Eye (tissue), 1 donor: ENCODE measurements at regions not wholly inside any gene's neighbourhood (a gene's known extent, or its start where the extent isn't known, plus 50 kb on each side); places are given as distances from the start of the nearest gene placed in this dataset.

Experiments used
- DNase-seq: peaks from one replicate; pipeline ENCODE4 v3.0.0-alpha.2; 2015

DNA sequence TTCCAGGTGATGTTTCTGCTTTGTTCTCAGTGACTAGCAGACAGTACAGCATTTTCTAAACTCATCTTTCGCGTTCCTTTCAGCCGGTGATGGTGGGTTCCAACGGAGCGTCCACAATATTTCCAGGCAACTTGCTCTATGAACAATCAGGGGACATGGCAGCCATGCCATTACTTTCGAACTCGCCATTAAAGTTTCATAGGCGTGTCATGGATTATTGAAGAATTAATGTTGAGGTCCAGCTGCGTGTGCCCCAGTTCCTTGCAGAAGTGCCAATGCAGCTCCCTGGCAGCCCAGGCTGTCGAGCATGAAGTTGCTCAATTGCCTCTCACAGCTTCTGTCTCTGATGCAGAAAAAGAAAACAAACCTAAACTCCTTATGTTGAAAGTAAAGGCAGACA is 262.2 kb downstream of the IRX2 start:
- DNase-seq = peak; percentile 81

DNA sequence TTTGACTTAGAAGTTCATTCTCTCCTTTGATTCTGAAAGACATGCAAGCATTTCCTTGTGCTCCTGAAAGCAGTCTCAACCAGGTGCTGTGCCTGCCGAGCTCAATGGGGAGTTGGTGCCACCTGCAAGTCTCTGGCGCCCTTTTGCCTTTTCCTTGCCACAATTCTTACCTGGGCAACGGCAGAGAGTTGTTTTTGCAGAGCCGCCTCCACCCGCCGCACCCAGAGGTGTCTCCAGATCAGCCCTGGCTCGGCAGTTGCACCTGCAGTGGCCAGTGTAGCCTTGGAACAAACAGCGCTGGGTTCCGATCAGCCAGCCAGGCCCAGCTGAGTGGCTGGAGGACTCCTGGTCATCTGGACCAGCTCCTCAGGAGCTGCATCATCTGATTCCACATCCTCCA is 262.9 kb downstream of the IRX2 start:
- no peak for DNase-seq

DNA sequence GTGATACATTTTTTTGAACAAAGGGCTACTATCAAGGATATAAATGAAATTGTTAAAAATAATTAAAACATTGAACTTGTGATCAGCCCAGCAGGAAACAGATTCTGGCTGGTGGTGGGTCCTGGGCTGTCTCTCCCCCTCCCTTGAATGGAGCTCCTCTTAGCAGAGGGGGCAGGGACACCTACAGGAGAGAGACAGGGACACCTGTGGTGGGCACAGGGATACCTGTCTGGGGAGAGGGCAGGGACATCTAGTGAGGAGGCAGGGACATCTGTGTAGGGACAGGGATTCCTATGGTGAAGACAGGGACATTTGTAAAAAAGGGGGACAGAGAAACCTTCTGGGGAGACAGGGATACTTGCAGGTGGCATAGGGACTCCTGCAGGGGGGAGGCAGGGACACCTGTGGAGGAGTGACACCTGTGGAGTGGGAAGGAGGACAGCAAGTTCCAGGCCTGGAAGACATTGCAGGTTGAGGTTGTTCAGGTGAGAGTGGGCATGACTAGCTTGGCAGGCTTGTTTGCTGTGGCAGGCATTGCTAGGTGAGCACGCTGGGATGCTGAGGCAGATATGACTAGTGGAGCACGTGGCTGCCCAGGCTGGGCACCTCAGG is 264.2 kb downstream of the IRX2 start:
- no peak for DNase-seq

DNA sequence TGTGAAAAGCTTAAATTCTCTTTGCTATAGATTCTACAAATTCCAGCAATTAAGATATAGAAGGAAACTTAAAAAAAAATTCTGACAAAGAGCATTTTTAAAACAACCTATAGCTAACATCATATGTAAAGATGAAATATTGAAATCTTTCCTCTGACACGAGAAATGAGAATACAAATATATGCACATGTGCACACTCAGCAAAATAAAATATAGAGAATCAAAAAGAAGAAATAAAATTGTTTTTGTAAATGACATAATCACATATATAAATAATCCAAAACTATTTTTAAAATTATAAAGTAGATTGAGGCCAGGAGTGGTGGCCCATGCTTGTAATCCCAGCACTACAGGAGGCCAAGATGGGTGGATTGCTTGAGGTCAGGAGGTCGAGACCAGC is 265.1 kb downstream of the IRX2 start:
- no peak for DNase-seq

DNA sequence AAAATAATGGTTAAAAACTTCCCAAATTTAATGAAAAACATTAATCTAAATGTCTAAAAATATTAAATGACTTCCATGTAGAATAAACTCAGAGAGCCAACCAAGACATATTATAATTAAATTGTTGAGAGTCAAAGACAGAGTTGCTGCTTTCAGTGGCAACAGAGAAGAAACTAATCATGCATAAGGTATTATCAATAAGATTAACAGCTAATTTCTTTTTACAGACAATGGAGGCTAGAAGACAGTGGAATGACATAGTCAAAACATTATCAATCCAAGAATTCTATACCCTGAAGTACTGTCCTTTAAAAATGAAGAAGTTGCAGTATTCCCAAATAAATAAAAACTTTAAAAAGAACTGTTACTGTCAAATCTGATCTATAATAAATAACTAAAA is 268.7 kb downstream of the IRX2 start:
- DNase-seq = no peak

DNA sequence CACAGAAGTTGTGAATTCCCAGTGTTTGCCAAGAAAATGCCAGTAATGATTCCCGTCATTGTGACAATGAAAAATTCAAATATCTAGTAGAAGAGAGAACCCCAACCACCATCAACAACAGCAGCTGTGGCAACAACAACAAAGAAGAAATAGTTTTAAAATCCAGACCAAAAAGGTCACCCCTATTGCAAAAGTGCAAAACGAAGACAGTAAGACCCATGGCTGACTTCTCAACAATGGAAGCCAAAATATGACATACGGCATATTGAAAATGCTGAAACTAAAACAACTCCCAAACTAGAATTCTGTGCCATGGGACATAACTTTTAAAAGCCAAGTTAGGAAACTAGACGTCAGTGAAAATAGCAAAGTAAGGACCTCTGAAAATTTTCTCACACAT is 270.6 kb downstream of the IRX2 start:
- DNase-seq = no peak

DNA sequence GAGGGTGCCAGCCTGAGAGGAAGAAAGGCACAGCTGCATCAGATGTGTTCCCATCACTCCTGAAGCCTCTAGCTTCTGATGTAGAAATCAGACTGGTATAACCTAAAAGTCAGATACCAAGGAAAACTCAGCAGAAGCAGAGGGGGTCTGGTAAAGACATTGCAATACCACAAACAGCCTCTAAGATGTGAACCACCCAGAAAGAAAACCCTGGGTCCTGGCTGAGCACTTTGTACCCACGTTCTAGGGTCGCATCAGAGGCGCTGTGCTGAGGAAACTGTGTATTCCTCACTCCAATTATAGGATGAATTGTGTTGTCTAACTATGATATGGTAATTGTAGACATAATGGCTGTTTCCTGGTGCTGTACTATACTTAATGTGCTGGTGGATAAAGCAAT is 275.6 kb downstream of the IRX2 start:
- no peak for DNase-seq

DNA sequence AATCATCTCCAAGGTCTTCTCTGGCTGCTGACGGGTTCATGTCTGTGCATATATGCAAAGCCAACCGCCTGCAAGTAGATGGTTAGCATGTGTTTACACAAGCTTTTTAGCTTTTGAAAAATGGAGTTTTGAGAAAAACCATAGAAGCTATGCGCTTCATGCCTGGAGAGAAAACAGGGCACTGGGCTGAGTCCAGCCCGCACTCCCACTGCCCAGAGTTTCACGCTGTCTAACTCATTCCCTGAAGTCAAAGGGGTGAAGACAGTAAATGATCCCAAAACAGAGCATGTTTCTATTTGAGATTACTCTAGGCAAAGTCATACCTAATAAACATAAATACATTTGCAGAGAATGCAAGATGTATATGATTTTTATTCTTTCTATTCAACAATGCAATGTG is 278.8 kb downstream of the IRX2 start:
- DNase-seq = no peak

DNA sequence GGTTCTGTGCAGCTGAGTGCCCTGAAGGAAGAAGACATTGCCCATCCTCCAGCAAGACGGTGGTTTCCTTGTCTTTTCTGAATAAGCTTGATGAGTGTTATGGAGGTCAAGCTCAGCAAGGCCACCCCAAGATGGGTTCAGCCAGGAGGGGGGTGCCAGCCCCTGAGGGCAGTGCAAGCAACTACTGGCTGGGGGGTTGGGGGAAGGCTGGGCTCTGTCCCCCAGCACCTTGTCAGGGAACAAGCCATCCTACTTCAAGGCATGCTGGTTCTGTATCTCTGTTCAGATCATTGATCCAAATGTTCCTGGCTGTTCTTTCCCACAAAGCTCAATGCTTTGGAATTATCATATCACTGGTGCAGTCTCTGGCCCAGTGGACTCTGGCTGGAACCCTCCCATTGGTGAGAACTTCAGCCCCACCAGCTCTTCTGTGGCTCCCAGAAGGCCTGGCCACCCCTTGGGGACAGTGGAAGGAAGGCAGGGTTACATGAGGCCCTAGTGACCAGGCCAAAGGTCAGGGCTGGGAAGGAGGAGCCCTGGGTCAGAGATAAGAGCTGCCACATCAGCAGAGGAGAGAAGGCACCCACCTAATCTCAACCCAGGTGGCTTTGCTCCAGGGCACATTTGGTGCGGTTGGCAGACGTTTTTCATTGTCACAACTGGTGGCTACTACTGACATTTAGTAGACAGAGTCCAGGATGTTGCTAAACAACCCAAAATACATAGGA is 280.2 kb downstream of the IRX2 start:
- no peak for DNase-seq

DNA sequence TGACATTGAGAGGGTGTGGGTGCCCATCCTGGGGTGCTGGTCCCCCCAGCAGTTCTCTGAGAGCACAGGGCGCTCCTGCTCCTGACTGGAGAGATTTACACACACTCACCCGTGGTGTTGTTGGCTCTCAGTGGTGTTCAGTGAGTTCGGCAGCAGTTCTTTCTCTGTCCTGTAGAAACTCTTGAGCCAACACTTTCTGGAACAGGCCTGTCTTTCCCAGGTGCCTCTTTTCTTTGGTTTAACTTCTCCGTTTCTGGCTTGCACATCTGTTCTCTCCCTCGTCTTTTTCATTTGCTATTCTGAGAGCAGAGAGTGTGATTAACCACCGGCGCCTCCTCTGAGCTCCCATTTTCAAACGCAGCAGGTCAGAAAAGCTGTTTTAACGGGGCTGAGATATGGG is 284.5 kb downstream of the IRX2 start:
- no peak for DNase-seq

DNA sequence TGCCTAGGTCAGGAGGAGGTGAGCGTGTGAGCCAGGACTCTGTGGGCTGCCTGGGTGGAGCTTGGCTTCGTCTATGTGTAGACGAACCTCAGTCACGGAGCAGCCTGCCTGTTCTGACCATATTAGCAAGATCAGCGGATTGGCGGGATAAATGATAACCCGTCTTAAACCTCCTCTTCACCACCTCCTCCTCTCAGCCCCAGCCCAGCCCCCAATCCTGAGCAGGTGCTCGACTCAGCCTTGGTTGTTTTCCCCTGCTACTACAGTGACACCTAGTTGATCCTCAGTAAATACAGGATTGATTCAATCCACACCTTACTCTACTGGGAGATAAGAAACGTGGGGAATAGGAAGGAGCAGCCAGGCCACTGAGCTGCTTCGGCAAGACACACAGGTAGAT is 286.1 kb downstream of the IRX2 start:
- DNase-seq = no peak

DNA sequence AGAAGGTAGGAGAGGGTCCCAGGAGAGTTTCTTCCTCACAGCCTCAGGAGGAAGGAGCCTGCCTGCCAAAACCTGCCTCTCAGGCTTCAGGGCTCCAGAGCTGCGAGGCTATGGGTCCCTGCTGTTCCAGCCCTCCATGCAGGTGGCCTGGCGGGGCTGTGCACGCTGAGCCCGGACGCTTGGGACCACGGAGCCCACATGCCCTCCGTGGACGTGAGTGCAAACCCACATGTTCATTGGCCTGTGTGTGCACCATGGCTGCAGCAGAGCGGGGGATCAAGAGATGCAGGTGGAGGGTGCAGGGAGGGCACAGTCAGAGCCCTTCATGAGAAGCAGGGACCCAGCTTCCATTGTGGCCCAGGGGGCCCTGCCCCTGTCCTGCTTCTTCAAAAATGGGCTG is 287.3 kb downstream of the IRX2 start:
- no peak for DNase-seq

DNA sequence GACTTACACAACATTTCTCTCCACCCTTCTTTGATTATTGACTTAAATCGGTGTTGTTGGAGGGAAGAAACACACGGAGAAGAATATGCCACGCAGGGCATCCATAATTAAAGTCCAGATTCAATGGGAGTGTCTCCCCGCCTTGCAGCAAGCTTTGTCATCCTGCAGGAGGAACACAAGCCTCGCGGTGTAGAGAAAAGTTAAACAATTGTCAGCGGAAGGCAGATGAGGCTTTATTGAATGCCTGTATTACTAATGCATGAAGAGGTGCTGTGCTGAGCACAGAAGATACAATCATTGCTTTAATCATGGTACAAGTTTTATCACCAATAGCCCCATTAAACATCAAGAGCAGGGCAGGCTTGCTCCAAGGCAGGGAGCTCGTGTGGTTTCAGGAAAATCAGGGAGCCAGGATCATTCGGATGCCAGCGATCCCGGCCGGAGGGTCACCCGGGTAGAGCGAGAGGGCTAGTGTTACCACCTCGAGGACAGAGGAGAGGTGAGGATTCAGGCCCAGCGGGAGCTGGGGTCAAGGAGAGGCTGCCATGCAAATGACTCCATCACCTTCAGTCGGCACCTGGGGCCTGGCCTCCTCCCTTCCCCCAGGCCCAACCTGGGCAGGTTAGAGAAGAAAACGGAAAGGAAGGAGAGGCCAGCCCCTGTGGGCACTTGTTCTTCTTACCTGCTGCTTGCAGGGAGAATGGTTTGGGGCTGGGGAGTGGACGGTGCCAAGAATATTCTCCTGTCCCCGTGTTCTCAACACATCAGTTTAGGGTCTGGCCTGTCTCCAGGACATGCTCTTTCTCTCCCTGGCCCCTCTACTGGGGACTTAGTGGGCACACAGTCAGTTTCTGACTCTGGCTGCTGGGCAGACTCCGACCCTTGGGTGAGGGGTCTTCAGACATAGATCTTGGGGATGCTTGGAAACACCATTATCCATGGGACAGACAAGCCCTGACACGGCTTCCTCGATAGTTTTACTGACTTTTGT is 289.5 kb downstream of the IRX2 start:
- DNase-seq = peak; percentile 38

DNA sequence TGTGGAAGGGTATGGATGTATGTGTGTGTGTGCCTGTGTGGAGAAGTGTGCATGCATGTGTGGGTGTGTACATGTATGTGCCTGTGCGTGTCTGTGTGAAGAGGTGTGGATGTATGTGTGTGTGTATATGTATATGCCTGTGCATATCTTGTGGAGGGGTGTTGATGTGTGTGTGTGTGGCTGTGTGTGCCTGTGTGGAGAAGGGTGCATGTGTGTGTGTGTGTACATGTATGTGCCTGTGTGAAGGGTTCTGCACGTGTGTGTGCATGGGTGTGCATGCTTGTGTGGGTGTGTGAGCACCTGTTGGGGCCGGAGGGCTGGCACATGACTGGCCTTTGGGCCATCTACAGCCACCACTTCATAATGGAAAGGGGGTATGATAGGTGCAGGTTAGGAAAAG is 291.4 kb downstream of the IRX2 start:
- DNase-seq = no peak

DNA sequence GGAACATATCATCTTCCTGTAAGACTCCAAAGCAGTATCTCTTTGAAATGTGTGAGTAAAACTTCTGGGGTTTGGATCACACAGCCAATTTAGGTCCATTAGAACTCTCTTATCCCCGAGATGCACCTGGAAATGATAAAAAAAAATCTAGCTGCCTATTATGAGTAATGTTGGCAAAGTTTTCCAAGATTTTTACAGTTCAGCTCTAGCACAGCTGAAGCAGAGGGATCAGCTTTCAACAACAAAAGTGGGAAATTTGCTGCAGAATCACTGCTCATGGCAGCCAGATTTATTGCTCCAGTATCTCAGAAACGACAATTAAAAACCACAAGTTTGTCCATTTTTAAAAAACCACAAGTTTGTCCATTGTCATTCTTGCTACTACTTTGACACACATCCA is 292.2 kb downstream of the IRX2 start:
- peak; percentile 52 for DNase-seq

DNA sequence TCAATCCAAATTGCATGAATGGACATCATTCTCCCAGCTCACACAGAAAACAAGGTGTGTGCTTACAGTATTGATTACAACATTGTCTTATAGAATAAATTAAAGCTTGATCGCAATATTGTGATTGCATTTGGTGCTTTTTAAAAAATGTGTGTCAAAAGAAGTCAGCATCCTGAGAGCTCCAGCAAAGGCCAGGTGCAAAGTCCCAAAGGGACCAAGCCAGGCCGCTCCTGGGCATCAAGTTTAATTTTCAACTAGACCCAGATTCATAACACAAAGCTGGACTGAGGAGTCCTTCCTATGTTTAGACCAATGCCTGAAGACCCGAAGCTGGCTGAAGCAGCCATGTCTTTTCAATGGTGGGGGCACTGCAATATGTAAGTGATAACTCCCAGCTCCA is 295.6 kb downstream of the IRX2 start:
- no peak for DNase-seq

DNA sequence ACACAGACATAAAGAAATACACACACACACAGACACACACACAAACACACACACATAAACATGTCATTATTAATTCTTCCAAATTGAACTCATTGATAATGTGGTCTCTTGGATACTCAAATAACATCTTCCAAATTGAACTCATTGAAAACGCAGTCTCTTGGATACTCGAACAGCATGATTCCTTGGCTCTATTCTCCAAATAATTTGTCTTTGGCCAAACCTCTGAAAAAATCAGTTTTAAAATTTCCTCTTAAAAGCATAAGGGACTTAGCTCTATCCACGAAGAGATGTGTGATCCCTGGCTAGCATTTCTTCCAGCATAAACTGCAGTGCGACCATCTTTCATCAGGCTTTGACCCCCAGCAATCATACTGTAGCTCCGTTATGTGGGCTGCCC is 296.6 kb downstream of the IRX2 start:
- no peak for DNase-seq

DNA sequence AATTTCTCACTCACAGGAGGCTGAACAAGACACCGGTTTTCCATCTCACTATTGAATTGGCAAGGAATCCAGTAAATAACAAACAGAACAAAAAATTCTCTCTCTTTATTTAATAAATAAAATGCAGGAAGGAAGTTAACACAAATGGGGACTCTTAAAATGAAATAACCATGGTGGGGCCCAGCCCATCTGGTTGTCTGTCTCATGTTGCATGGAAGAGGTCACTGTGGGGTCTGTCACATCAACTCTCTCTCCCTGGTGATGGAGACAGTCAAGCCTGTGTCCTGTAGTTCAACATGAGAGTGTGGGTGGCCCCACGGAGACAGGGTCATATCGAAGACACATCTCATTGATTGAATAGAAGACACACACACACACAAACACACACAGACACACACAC is 297.7 kb downstream of the IRX2 start:
- DNase-seq = peak; percentile 54

DNA sequence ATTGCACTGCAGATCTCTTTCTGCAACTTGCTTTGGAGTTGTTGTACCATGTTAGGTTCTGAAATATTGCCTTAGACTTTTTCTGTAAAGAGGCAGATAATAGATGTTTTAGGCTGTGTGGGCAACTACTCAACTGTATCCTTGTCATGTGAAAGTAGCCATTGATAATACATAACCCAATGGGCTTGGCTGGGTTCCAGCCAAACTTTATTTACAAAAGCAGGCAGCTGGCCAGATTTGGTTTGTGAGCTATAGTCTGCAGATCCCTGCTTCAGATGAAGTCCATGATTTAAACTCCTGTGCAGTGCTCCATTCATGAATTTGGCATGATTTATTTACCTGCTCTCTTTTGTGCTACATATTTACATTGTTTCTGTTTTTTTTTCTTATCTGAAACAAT is 300.4 kb downstream of the IRX2 start:
- DNase-seq = no peak

DNA sequence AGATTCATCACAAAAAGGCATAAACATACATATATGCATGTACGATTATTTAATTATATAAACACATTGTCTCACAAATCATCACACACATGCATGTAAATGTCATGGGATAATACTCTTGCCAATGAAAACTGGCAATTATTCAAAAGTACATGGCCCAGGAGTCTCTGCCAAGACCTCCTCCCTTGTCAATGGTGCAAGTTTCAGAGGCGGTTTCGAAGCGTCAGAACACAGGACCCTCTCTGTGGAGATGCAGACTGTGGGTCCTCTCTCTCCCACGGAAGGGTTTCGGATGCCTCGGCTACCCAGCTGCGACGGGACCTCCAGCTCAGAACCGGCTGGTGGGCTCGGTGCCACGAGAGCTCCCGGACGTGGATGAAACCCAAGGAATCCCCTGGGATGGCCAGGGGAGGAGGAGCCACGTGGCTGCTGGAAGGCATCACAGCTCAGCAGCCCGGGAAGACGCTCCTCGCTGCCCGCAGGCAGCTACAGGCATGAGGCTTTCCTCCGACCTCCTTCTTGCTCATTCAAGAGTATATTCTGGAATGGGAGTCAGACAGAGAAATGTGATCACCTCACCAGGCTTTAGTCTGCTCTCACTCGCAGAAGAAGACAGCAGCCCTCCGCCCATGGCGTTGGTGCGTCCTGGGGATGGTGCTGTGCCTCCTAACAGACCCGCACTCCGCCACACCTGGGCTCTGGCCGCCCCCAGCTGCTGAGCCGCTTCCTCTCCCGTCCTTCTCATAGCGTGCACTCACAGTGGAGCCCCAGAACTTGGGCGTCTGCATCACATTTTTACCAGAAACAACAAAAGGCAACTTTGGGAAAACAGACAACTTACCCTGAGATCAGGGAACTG is 308.8 kb downstream of the IRX2 start:
- no peak for DNase-seq

DNA sequence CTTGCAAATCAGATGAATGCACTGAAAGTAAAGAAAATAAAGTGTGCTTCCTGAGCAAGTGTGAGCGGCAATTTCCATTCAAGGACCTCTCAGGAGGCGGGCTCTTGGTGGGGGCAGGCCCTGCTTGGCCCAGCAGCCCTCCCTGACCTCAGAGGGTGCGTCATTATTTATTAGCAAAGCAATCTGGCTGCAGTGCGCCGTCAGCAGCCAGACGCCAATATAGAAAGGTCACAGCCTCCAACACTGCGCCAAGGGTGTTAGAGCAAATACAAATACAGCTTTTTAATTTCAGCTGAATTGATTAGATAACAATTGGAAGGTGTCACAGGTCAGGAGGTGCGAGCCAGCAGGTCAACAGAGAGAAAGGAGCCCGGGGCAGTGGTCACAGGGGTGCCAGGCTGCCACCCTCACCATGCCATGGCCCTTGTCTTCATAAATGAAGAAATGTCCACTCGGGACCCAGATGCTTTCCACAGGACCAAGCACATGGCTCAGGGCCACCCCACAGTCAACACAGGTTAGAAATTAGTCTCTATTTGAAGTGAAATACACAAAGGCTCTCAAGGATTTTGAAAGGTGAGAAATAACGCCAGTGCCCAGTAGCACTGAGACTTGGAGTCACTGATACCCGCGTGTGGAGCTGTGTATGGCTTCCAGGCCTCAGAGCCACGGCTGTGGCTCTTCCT is 309.8 kb downstream of the IRX2 start:
- no peak for DNase-seq

DNA sequence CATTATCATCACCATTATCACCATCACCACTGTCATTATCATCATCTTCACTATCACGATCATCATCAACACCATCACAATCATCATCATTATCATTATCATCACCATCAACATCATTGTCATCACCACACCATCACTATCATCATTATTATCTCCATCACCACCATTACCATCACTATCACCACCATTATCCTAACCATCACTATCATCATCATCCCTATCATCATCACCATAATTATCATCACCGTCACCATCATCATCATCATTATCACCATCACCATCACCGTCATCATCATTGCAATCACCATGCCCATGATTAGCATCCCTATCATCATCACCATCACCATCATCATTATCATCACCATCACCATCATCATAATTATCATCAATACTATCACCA is 311.9 kb downstream of the IRX2 start:
- no peak for DNase-seq
